Ovary (tissue), 7 donors: ENCODE measurements at regions not wholly inside any gene's neighbourhood (a gene's known extent, or its start where the extent isn't known, plus 50 kb on each side); places are given as distances from the start of the nearest gene placed in this dataset.

Experiments used
- DNase-seq, 5 donors: peaks; one replicate each; pipeline ENCODE4 v3.0.0-alpha.2; 2019 to 2020
- H3K27ac ChIP-seq, 2 donors: fragments of 200-600 bp; one replicate each; pipeline versions ENCODE4 v1.5.1 to v1.8.0; 2019 to 2022
- H3K27me3 ChIP-seq: fragments of 200-600 bp; one replicate; pipeline ENCODE4 v1.8.0; 2022
- H3K36me3 ChIP-seq: fragments of 200-600 bp; sonication (generic); one replicate; pipeline ENCODE4 v1.5.1; 2019
- H3K4me1 ChIP-seq: one replicate; pipeline ENCODE4 v1.8.1; 2013; ENCODE audit warnings: mild to moderate bottlenecking, moderate library complexity; ENCODE audit not compliant: insufficient read depth
- H3K4me3 ChIP-seq: fragments of 200-600 bp; sonication (generic); one replicate; pipeline ENCODE4 v1.5.1; 2017
- H3K9me3 ChIP-seq, 2 donors: fragments of 200-600 bp in 1 of 2; sonication (generic) in 1 of 2; one replicate each; pipeline versions ENCODE4 v1.5.1 to v1.8.1; 2013 to 2019; ENCODE audit warnings: mild to moderate bottlenecking in 1 of 2, moderate library complexity in 1 of 2
- EP300 ChIP-seq: sonication (generic); formaldehyde crosslinking; IDR thresholded peaks from one replicate; pipeline ENCODE4 v1.6.1; 2017; ENCODE audit warnings: antibody characterized with exemption
- POLR2A ChIP-seq: fragments of 450-650 bp; IDR thresholded peaks from one replicate; pipeline ENCODE4 v1.6.1; 2017; ENCODE audit warnings: antibody characterized with exemption, mild to moderate bottlenecking, moderate library complexity
- WGBS, 3 donors: extraction: QIAGEN DNeasy Blood & Tissue Kit in 1 of 3; methylation state at CpG; one replicate each; pipeline versions ENCODE4 v1.1.5 to v1.1.7; 2013 to 2017; 5-methylcytosine and 5-hydroxymethylcytosine counted together
- intact Hi-C, 4 donors: fragments of 100-400 bp; cut with DNase I; formaldehyde crosslinking; loops; one replicate each; pipeline versions ENCODE4 v1.11.0 to v1.15.1; 2022 to 2023
- TF ChIP-seq, protein P1 (sequence below), 3 donors: fragments of 450-650 bp in 2 of 3; fragments of 200-600 bp in 1 of 3; IDR thresholded peaks; one replicate each; pipeline versions ENCODE4 v1.5.1 to v1.8.0; 2016 to 2022; ENCODE audit warnings: antibody characterized with exemption in 3 of 3, mild to moderate bottlenecking in 1 of 3
- donor health status: DM: no; HTN: no; CAD: no; lungs with moderate emphysema.
- donor health status: DM: no; HTN: no; CAD: no.
- donor health status: Bipolar disorder and iron deficiency.
- donor health status: DM: no; HTN: no; CAD: no.
- donor health status: DM: yes; HTN: yes; CAD: no.

DNA sequence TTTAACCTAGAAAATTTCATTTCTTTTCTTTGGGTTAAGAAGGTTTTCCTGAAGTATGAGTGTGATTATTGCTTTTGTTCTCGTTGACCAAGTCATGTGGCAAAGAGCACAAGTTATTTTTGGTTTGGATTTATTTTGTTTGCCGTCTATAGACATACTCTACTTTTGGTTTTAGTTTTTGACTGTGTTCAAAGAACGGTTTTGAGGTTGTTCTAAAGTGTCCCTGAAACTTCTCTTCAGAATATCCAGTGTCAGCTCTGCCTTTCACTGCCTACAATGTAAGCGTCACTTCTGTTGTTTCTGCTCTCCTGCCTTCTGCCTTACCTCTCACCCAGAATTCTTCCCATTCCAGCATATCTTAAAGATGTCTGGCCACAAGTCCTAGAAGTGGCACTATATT, 812.2 kb downstream of the C4orf33 start:
- H3K36me3 ChIP-seq, result no peaks in the 10 kb centered on the region
- no peaks in the 10 kb centered on the region for H3K27me3 ChIP-seq
- no peaks in the 10 kb centered on the region for H3K9me3 ChIP-seq
- DNase-seq, result no peak
- no peaks in the 10 kb centered on the region for H3K4me1 ChIP-seq
- H3K27ac ChIP-seq, result no peak overlapping the region
- WGBS, 3 donors, result 64 to 73% (median 72%) methylated on average over 4 of the region's 4 CpGs
- no peak overlapping the region for H3K4me3 ChIP-seq
- TF ChIP-seq EP300 (no peak), POLR2A (no peak)
- TF ChIP-seq, protein P1, sequence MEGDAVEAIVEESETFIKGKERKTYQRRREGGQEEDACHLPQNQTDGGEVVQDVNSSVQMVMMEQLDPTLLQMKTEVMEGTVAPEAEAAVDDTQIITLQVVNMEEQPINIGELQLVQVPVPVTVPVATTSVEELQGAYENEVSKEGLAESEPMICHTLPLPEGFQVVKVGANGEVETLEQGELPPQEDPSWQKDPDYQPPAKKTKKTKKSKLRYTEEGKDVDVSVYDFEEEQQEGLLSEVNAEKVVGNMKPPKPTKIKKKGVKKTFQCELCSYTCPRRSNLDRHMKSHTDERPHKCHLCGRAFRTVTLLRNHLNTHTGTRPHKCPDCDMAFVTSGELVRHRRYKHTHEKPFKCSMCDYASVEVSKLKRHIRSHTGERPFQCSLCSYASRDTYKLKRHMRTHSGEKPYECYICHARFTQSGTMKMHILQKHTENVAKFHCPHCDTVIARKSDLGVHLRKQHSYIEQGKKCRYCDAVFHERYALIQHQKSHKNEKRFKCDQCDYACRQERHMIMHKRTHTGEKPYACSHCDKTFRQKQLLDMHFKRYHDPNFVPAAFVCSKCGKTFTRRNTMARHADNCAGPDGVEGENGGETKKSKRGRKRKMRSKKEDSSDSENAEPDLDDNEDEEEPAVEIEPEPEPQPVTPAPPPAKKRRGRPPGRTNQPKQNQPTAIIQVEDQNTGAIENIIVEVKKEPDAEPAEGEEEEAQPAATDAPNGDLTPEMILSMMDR (IDR thresholded peaks at IDR 0.05), result no peak
- intact Hi-C loops, result no loop called here

DNA sequence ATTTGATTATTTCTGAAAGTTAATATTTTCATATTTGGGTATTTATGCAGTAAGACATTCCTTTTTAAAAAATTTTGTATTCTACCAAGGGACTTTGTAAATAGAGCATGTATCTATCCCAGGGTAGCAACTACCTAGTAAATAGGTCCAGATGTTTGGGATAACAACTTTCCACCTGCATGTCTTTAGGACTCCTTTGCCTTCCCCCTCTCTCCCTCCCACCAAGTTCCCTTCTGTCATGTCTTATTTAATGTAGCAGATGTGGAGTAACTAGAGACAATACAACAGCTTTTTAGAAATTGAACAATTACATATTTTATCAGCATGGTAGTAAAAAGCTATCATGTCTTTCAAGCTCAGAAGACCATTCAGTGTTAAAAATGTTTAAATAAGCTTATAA, 821.0 kb downstream of the C4orf33 start:
- no peaks in the 10 kb centered on the region for H3K27me3 ChIP-seq
- no peaks in the 10 kb centered on the region for H3K9me3 ChIP-seq
- TF ChIP-seq, protein P1 (IDR thresholded peaks at IDR 0.05), result no peak
- TF ChIP-seq EP300 (no peak), POLR2A (no peak)
- H3K4me1 ChIP-seq, result no peaks in the 10 kb centered on the region
- no peak overlapping the region for H3K4me3 ChIP-seq
- H3K27ac ChIP-seq, result no peak overlapping the region
- H3K36me3 ChIP-seq, result no peaks in the 10 kb centered on the region
- intact Hi-C loops, result no loop called here
- no peak for DNase-seq

DNA sequence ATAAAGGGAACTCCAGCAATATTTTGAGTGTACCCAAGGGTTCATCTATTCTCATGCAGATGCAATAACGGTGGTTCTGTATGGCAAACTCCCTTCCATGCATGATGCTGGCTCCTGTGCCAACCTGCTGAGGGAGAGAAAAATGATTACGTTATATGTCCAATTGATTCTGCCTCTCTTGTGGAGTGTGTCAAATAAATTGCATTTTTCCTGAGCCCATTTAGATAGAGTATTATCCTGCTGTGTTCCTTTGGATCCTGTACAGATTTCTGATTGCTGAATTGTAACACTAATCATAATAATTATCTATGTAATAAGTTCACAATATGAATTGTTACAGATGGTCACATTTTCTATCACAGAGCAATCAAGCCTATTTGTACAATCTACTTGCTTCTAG, 821.7 kb downstream of the C4orf33 start:
- Histone ChIP-seq H3K27me3 (no peaks in the 10 kb centered on the region), H3K4me3 (no peak overlapping the region), H3K4me1 (no peaks in the 10 kb centered on the region), H3K36me3 (no peaks in the 10 kb centered on the region), H3K9me3 (no peaks in the 10 kb centered on the region), H3K27ac (no peak overlapping the region)
- no peak for DNase-seq
- TF ChIP-seq POLR2A, result no peak
- no peak for TF ChIP-seq EP300
- TF ChIP-seq, protein P1 (IDR thresholded peaks at IDR 0.05), result no peak
- intact Hi-C loops, result no loop called here
- 75 to 77% (median 76%) methylated on average over 2 of the region's 2 CpGs for WGBS, 3 donors

DNA sequence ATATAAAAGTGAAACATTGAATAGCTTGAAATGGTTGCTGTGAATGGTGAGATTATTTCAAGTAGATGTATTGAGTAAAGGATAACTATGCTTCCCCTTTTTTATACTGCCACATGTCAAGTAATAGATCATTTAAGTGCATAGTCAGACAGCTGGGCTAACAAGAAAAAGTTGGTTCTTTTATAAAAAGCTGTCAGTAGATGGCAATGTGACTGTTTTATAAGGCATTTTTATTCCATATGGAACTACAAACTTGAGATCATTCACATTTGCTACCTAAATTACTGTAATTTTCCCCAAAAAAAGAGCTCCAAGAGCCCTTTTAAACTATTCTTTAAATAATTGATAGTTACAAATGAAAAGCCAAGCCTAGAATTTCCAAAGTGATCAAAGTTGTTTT, 831.0 kb downstream of the C4orf33 start:
- intact Hi-C loops, result no loop called here
- Histone ChIP-seq H3K4me3 (no peak overlapping the region), H3K36me3 (no peaks in the 10 kb centered on the region), H3K4me1 (no peaks in the 10 kb centered on the region), H3K27me3 (no peaks in the 10 kb centered on the region), H3K9me3 (no peaks in the 10 kb centered on the region), H3K27ac (no peak overlapping the region)
- DNase-seq, result no peak
- TF ChIP-seq, protein P1 (IDR thresholded peaks at IDR 0.05), result no peak
- TF ChIP-seq EP300 (no peak), POLR2A (no peak)

DNA sequence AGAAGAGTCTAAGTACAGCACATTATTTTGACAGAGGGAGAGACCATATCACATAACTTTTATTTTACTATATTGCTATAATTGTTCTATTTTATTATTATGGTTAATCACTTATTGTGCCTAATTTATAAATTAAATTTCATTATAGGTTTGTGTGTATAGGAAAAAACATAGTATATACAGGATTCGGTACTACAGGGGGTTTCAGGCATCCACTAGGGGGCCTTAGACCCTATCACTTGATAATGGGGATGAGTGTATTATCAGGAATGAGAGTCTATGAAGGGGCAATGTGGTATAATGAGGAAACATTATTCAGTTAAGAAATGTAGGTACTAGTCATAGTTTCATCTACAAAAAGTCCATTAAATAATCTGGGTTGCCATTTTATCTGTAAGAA, 833.1 kb downstream of the C4orf33 start:
- TF ChIP-seq EP300 (no peak), POLR2A (no peak)
- TF ChIP-seq, protein P1 (IDR thresholded peaks at IDR 0.05), result no peak
- H3K4me1 ChIP-seq, result no peaks in the 10 kb centered on the region
- no peaks in the 10 kb centered on the region for H3K27me3 ChIP-seq
- H3K36me3 ChIP-seq, result no peaks in the 10 kb centered on the region
- H3K9me3 ChIP-seq, result no peaks in the 10 kb centered on the region
- intact Hi-C loops, result no loop called here
- H3K4me3 ChIP-seq, result no peak overlapping the region
- DNase-seq, result no peak
- WGBS, 3 donors, result 79 to 84% (median 83%) methylated on average over 1 of the region's 1 CpG
- H3K27ac ChIP-seq, result no peak overlapping the region
